ENCODE measurements at regions not wholly inside any gene's neighbourhood (a gene's known extent, or its start where the extent isn't known, plus 50 kb on each side); places are given as distances from the start of the nearest gene placed in this dataset.
"Not testable (repeated sequence)": the region's sequence is repeated elsewhere in the genome, so short reads cannot be mapped to it uniquely, and the experiment has no call there.

- not testable (repeated sequence) for TF ChIP-seq POLR2AphosphoS5, CTCF (IDR thresholded peaks at IDR 0.05)
Measured at GRCh38 chr4:187915406-187915805, 80.2 kb upstream of the ZFP42 start.

All from transverse colon (tissue), 4 donors.